ENCODE measurements at regions not wholly inside any gene's neighbourhood (a gene's known extent, or its start where the extent isn't known, plus 50 kb on each side); places are given as distances from the start of the nearest gene placed in this dataset.

- TF ChIP-seq POLR2AphosphoS5 (IDR thresholded peaks at IDR 0.05) = peak; percentile 44
- TF ChIP-seq CTCF (IDR thresholded peaks at IDR 0.05) = no peak
- TF ChIP-seq EP300 (IDR thresholded peaks at IDR 0.05) = no peak
Observed at GRCh38 chr7:19560111-19560883, 148.5 kb downstream of the POLR1F start.

All from gastroesophageal sphincter (tissue), 3 donors.